IMR-90 (cell line): ENCODE measurements at regions not wholly inside any gene's neighbourhood (a gene's known extent, or its start where the extent isn't known, plus 50 kb on each side); places are given as distances from the start of the nearest gene placed in this dataset.
A peak's percentile ranks its signal among the peaks of the same experiment; 100 is the strongest.

Source experiments
- ATAC-seq: fragments of 200-7000 bp; cut with Tn5 transposase; 2 replicates; pipeline ENCODE4 v1.9.1; 2020; ENCODE audit warnings: low read depth, mild to moderate bottlenecking, moderate library complexity
- BruUV-seq: library from RNA; stranded (reverse); fragments of 400-500 nt; replicated peaks from 2 replicates; lab custom pipeline; 2021; lab: Mats Ljungman, UMichigan
- CTCF ChIA-PET: fragments of 300-600 bp; formaldehyde crosslinking; extraction: SDS; loops from one replicate; lab custom pipeline; 2021; ENCODE audit warnings: antibody characterized with exemption; lab: Yijun Ruan, JAX
- POLR2A ChIA-PET: fragments of 300-600 bp; sonication (Branson Sonifier 250); formaldehyde crosslinking; loops from one replicate; lab custom pipeline; 2022; ENCODE audit warnings: antibody characterized with exemption; ENCODE audit not compliant: unreplicated experiment; lab: Charles Lee
- DNase-seq: peaks from one replicate; pipeline ENCODE4 v3.0.0; 2013
- H2AFZ ChIP-seq: replicated peaks from 2 replicates; pipeline ENCODE3; 2013; ENCODE audit warnings: low read length, mild to moderate bottlenecking; ENCODE audit not compliant: poor library complexity
- H2AK5ac ChIP-seq: 2 replicates; pipeline ENCODE4 v1.6.1; 2013; ENCODE audit warnings: low read depth, low read length, inconsistent platforms
- H2AK9ac ChIP-seq: replicated peaks from 2 replicates; pipeline ENCODE3; 2013; ENCODE audit warnings: mild to moderate bottlenecking, low read depth, low read length, moderate library complexity; ENCODE audit not compliant: poor library complexity
- H2BK120ac ChIP-seq: 2 replicates; pipeline ENCODE4 v1.6.1; 2013; ENCODE audit warnings: low read depth, low read length, inconsistent platforms
- H2BK15ac ChIP-seq: 3 replicates; pipeline ENCODE4 v1.6.1; 2013; ENCODE audit warnings: low read depth, low read length, inconsistent platforms
- H2BK20ac ChIP-seq: 2 replicates; pipeline ENCODE4 v1.6.1; 2013; ENCODE audit warnings: low read depth, mild to moderate bottlenecking, inconsistent platforms, low read length, moderate library complexity
- H2BK5ac ChIP-seq: 2 replicates; pipeline ENCODE4 v1.6.1; 2013; ENCODE audit warnings: mild to moderate bottlenecking, low read depth, low read length, inconsistent platforms; ENCODE audit not compliant: poor library complexity, severe bottlenecking
- H3K14ac ChIP-seq: replicated peaks from 2 replicates; pipeline ENCODE4 v1.6.1; 2013; ENCODE audit warnings: low read depth, low read length, inconsistent platforms
- H3K18ac ChIP-seq: 2 replicates; pipeline ENCODE4 v1.6.1; 2013; ENCODE audit warnings: low read depth, low read length, control low read depth
- H3K23ac ChIP-seq: 2 replicates; pipeline ENCODE4 v1.6.1; 2013; ENCODE audit warnings: low read depth, low read length, inconsistent platforms
- H3K27ac ChIP-seq: 2 replicates; pipeline ENCODE4 v1.5.1; 2013; ENCODE audit warnings: mild to moderate bottlenecking, control low read depth, low read length; ENCODE audit not compliant: insufficient read depth
- H3K27me3 ChIP-seq: 2 replicates; pipeline ENCODE4 v1.6.1; 2013; ENCODE audit warnings: low read length; ENCODE audit not compliant: control insufficient read depth, insufficient read depth
- H3K36me3 ChIP-seq: 2 replicates; pipeline ENCODE4 v1.6.1; 2013; ENCODE audit warnings: low read length, mixed read lengths; ENCODE audit not compliant: control insufficient read depth, insufficient read depth
- H3K4ac ChIP-seq: 2 replicates; pipeline ENCODE4 v1.6.1; 2013; ENCODE audit warnings: low read depth, low read length, inconsistent platforms
- H3K4me1 ChIP-seq: 2 replicates; pipeline ENCODE4 v1.6.1; 2013; ENCODE audit warnings: low read length, mixed read lengths; ENCODE audit not compliant: control insufficient read depth, insufficient read depth
- H3K4me2 ChIP-seq: 2 replicates; pipeline ENCODE4 v1.6.1; 2013; ENCODE audit warnings: low read depth, mild to moderate bottlenecking, control low read depth, low read length, moderate library complexity
- H3K4me3 ChIP-seq: 2 replicates; pipeline ENCODE4 v1.5.1; 2013; ENCODE audit warnings: low read depth, mild to moderate bottlenecking, control low read depth, low read length, moderate library complexity; ENCODE audit not compliant: insufficient read depth
- H3K56ac ChIP-seq: 2 replicates; pipeline ENCODE4 v1.6.1; 2013; ENCODE audit warnings: low read length, inconsistent platforms; ENCODE audit not compliant: insufficient read depth; ENCODE audit errors: extremely low read depth
- H3K79me1 ChIP-seq, 2 experiments: 2 replicates each; pipeline ENCODE4 v1.6.1; 2013; ENCODE audit warnings: low read length in 2 of 2, inconsistent platforms in 1 of 2, low read depth in 1 of 2
- H3K9ac ChIP-seq: 2 replicates; pipeline ENCODE4 v1.6.1; 2013; ENCODE audit warnings: low read depth, low read length, control low read depth
- H3K9me1 ChIP-seq: 2 replicates; pipeline ENCODE4 v1.6.1; 2013; ENCODE audit warnings: low read length, inconsistent platforms; ENCODE audit not compliant: insufficient read depth
- H3K9me3 ChIP-seq: 2 replicates; pipeline ENCODE4 v1.6.1; 2013; ENCODE audit warnings: low read length; ENCODE audit not compliant: control insufficient read depth, insufficient read depth
- H4K20me1 ChIP-seq: 2 replicates; pipeline ENCODE4 v1.6.1; 2013; ENCODE audit warnings: low read length, inconsistent platforms; ENCODE audit not compliant: insufficient read depth
- H4K5ac ChIP-seq: 2 replicates; pipeline ENCODE4 v1.6.1; 2013; ENCODE audit warnings: mild to moderate bottlenecking, low read depth, low read length, control low read depth
- H4K8ac ChIP-seq, 2 experiments: 2 replicates each; pipeline ENCODE4 v1.6.1; 2013; ENCODE audit warnings: low read depth in 2 of 2, low read length in 2 of 2, control low read depth in 1 of 2, inconsistent platforms in 1 of 2
- H4K91ac ChIP-seq: 2 replicates; pipeline ENCODE4 v1.6.1; 2013; ENCODE audit warnings: low read depth, low read length, inconsistent platforms; ENCODE audit not compliant: insufficient read depth
- BHLHE40 ChIP-seq: fragments of 150-350 bp; IDR thresholded peaks from 2 replicates; pipeline ENCODE4 v1.6.1; 2016; ENCODE audit warnings: mild to moderate bottlenecking, low read depth, low read length
- CEBPB ChIP-seq: IDR thresholded peaks from 2 replicates; pipeline ENCODE4 v1.6.1; 2012; ENCODE audit warnings: low read depth, low read length, improper control_type of control experiment
- CHD1 ChIP-seq: IDR thresholded peaks from 2 replicates; pipeline ENCODE4 v1.6.1; 2012; ENCODE audit warnings: low read depth, low read length, improper control_type of control experiment
- CTCF ChIP-seq: conservative IDR thresholded peaks from 2 replicates; pipeline ENCODE4 v1.5.1; 2012; ENCODE audit warnings: mild to moderate bottlenecking, low read depth, low read length, improper control_type of control experiment
- ELK1 ChIP-seq: fragments of 150-350 bp; IDR thresholded peaks from 2 replicates; pipeline ENCODE4 v1.6.1; 2016; ENCODE audit warnings: low read depth, mild to moderate bottlenecking, low read length, moderate library complexity, borderline replicate concordance
- FOS ChIP-seq: fragments of 150-350 bp; IDR thresholded peaks from 2 replicates; pipeline ENCODE4 v1.6.1; 2016; ENCODE audit warnings: low read depth, low read length
- MAFK ChIP-seq: IDR thresholded peaks from 2 replicates; pipeline ENCODE4 v1.6.1; 2012; ENCODE audit warnings: low read depth, low read length, improper control_type of control experiment
- MAZ ChIP-seq: IDR thresholded peaks from 2 replicates; pipeline ENCODE4 v1.6.1; 2012; ENCODE audit warnings: low read depth, mild to moderate bottlenecking, low read length, improper control_type of control experiment, moderate library complexity, borderline replicate concordance
- MXI1 ChIP-seq: IDR thresholded peaks from 2 replicates; pipeline ENCODE4 v1.6.1; 2012; ENCODE audit warnings: low read depth, mild to moderate bottlenecking, low read length, moderate library complexity, borderline replicate concordance
- NFE2L2 ChIP-seq: fragments of 150-350 bp; IDR thresholded peaks from 2 replicates; pipeline ENCODE4 v1.6.1; 2016; ENCODE audit warnings: low read depth, mild to moderate bottlenecking, low read length
- POLR2A ChIP-seq: IDR thresholded peaks from 2 replicates; pipeline ENCODE4 v1.6.1; 2012; ENCODE audit warnings: mild to moderate bottlenecking, low read depth, low read length
- RAD21 ChIP-seq: IDR thresholded peaks from 2 replicates; pipeline ENCODE4 v1.6.1; 2012; ENCODE audit warnings: low read length, improper control_type of control experiment
- RCOR1 ChIP-seq: IDR thresholded peaks from 2 replicates; pipeline ENCODE4 v1.6.1; 2012; ENCODE audit warnings: mild to moderate bottlenecking, low read length, improper control_type of control experiment; ENCODE audit not compliant: insufficient replicate concordance
- RFX5 ChIP-seq: IDR thresholded peaks from 2 replicates; pipeline ENCODE4 v1.8.0; 2012; ENCODE audit warnings: low read depth, mild to moderate bottlenecking, low read length, moderate library complexity
- SMC3 ChIP-seq: fragments of 150-350 bp; IDR thresholded peaks from 2 replicates; pipeline ENCODE4 v1.6.1; 2016; ENCODE audit warnings: low read depth, mild to moderate bottlenecking, antibody characterized with exemption, low read length, moderate library complexity
- USF2 ChIP-seq: fragments of 150-350 bp; IDR thresholded peaks from 2 replicates; pipeline ENCODE4 v1.6.1; 2017; ENCODE audit warnings: mild to moderate bottlenecking, antibody characterized with exemption, low read length, low read depth
- WGBS, 2 experiments: methylation state at CpG; one replicate each; pipeline versions ENCODE4 v1.1.5 to v1.1.7; 2013; ENCODE audit warnings: missing lambda C conversion rate in 2 of 2; ENCODE audit not compliant: insufficient read length in 1 of 2; ENCODE audit errors: extremely low coverage in 2 of 2; 5-methylcytosine and 5-hydroxymethylcytosine counted together
- dilution Hi-C: fragments of 300-500 bp; cut with HindIII; formaldehyde crosslinking; loops from one replicate; pipeline ENCODE4 v1.14.3; 2018; ENCODE audit warnings: low sequenced_read_pairs; ENCODE audit not compliant: unreplicated experiment
- in situ Hi-C: fragments of 300-500 bp; cut with MboI; formaldehyde crosslinking; loops from 3 replicates; pipeline ENCODE4 v1.14.3; 2019; ENCODE audit warnings: low sequenced_read_pairs, inconsistent platforms, mixed read lengths
- intact Hi-C: fragments of 100-400 bp; cut with micrococcal nuclease; formaldehyde crosslinking; loops from 2 replicates; pipeline ENCODE4 v1.10.0; 2022

- no peak for ATAC-seq
- WGBS, 2 experiments: 100% methylated on average over 1 of the region's 2 CpGs; no CpG with 5 or more reads in 1 of the 2 experiments
- BruUV-seq: no TSS peak
Observed at GRCh38 chr1:222263791-222264190, 284.1 kb downstream of the HHIPL2 start.

More at GRCh38 chr1:222263791-222264190, 284.1 kb downstream of the HHIPL2 start:
- POLR2A ChIA-PET: no interaction called here
- H2AK9ac ChIP-seq: no peak overlapping the region
- no peak overlapping the region for H3K4me2 ChIP-seq
- H2AFZ ChIP-seq: no peak overlapping the region
- no peak overlapping the region for H3K9ac ChIP-seq
- no peak overlapping the region for H2BK15ac ChIP-seq
- H3K27me3 ChIP-seq: no peaks in the 10 kb centered on the region
- no peak overlapping the region for H3K14ac ChIP-seq
- DNase-seq: peak; percentile 32
- H3K9me1 ChIP-seq: no peaks in the 10 kb centered on the region
- in situ Hi-C loops (no loop called here), dilution Hi-C loops (no loop called here), intact Hi-C loops (no loop called here)
- CTCF ChIA-PET: no interaction called here
- H3K4me1 ChIP-seq: no peaks in the 10 kb centered on the region
- H3K9me3 ChIP-seq: no peaks in the 10 kb centered on the region
- no peaks in the 10 kb centered on the region for H4K20me1 ChIP-seq
- no peak overlapping the region for H3K18ac ChIP-seq
- H4K5ac ChIP-seq: no peak overlapping the region
- H2BK120ac ChIP-seq: no peak overlapping the region
- no peak overlapping the region for H3K27ac ChIP-seq
- H4K8ac ChIP-seq: no peak overlapping the region
- H3K56ac ChIP-seq: no peak overlapping the region
- H4K91ac ChIP-seq: no peak overlapping the region
- H3K23ac ChIP-seq: no peak overlapping the region
- TF ChIP-seq POLR2A: no peak
- no peak for TF ChIP-seq BHLHE40
- no peak for TF ChIP-seq ELK1
- no peak for TF ChIP-seq CTCF
- TF ChIP-seq USF2: no peak
- no peak for TF ChIP-seq CEBPB
- TF ChIP-seq CHD1: no peak
- no peak for TF ChIP-seq MAFK
- TF ChIP-seq RAD21: no peak
- TF ChIP-seq RFX5: no peak
- no peak for TF ChIP-seq SMC3
- TF ChIP-seq RCOR1: no peak
- TF ChIP-seq FOS: no peak
- TF ChIP-seq NFE2L2: no peak
- TF ChIP-seq MXI1: no peak
- no peak for TF ChIP-seq MAZ
- no peak overlapping the region for H2BK5ac ChIP-seq
- no peak overlapping the region for H3K4me3 ChIP-seq
- H2BK20ac ChIP-seq: no peak overlapping the region
- no peak overlapping the region; the same call in 1 of the 2 replicates for H3K4ac ChIP-seq
- no peaks in the 10 kb centered on the region for H3K36me3 ChIP-seq
- H2AK5ac ChIP-seq: no peak overlapping the region
- no peaks in the 10 kb centered on the region for H3K79me1 ChIP-seq
